HG03439 (cell line): ENCODE measurements at regions not wholly inside any gene's neighbourhood (a gene's known extent, or its start where the extent isn't known, plus 50 kb on each side); places are given as distances from the start of the nearest gene placed in this dataset.

Source experiments
- ATAC-seq: cut with Tn5 transposase; IDR thresholded peaks from one replicate; pipeline ENCODE4 v1.9.1; 2021; ENCODE audit warnings: mild to moderate bottlenecking, moderate library complexity; ENCODE audit not compliant: unreplicated experiment

DNA sequence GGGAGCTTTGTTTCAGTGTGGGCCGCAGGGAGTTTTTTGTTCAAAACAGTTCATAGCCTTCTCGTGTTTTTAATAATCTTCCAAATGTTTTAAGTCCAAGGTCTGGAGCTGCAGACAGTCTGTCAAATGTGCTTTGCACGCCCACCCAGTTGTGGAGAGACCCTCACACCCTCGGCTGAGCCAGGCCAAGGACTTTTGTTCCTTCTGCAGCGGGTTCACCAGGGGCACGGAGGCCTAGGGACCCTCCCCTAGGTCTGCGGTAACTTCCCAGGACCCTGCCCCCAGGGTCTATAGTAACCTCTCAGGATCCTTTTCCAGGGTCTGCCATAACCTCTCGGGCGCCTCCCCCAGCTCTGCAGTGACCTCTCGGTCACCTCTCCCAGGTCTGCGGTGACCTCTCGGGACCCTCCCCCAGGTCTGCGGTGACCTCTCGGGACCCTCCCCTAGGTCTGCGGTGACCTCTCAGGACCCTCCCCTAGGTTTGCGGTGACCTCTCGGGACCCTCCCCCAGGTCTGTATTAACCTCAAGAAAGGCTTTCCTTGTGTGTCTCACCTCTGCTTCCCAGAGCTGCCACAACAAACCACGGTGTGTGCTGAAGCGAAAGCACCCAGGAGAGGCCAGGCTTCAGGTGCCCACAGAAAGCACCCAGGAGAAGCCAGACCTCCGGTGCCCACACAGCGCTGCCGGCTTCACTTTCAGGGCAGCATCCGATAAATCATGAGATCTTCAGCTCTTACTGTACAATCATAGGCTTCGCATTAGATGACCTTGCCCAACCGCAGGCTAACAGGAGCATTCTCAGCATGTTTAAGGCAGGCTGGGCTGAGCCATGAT is 301.9 kb upstream of the SALL3 start:
- no peak for ATAC-seq

DNA sequence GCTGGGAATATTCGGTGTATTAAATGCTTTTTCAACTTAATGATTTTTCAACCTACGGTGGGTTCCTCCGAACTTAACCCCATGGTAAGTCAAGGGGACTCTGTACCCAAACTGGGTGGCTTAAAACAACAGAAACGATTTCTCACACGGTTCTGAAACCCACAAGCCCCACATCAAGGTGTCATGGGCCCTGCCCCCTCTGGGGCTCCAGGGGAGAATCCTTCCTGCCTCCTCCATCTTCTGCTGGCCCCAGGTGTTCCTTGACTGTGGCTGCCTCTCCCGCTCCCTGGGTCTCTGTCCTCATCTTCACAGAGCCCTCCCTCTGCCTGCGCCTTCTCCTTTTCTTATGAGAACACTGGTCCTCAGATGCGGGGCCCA is 301.3 kb upstream of the SALL3 start:
- ATAC-seq, result no peak

DNA sequence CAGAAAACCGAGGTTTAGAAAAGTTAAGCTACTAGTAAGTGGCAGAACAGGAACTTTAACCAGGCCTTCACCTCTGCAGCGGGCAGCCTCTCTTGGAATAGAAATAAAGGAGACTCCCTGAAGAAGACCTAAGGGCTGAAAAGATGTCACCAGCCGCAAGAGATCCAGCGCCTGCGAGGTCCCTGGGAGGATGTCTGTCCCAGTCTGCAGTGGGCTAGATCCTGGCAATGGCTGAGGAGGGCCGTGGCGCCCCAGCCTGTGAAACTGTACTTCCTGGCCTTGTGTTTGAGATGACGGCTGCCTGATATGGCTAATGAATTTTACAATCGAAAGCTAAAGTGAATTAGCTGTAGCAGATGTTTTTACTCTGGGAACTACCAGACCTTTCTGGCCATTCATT is 300.6 kb upstream of the SALL3 start:
- no peak for ATAC-seq

DNA sequence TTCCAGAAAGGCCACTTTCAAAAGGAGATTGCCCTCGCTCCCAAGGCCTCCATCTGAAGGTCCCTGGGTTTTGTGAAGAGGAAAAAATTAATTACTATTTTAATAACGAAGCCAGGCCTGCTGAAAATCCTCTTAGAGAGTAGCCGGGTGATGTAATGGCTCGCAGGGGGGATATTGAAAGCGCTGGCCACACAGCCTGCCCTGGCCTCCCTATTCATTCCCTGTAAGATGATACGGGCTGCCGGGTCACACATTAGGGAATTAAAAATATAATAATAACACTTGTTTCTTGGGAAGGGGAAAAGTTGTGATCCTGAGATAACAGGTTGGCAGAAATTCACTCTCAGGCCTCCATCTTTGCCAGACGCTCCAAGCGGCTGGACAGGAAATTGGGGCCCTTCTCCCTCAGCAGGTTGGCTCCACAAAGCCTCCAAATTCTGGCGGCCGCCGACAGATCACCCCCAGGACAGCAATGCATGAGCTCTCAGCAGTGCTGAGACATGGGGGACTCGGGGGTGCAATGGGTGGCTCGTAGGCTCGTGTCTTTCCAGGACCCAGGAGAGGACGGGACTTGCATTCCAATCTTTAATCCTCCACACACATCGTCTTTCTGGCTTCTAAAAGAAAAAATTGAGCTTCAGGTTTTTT is 299.9 kb upstream of the SALL3 start:
- ATAC-seq, result no peak

DNA sequence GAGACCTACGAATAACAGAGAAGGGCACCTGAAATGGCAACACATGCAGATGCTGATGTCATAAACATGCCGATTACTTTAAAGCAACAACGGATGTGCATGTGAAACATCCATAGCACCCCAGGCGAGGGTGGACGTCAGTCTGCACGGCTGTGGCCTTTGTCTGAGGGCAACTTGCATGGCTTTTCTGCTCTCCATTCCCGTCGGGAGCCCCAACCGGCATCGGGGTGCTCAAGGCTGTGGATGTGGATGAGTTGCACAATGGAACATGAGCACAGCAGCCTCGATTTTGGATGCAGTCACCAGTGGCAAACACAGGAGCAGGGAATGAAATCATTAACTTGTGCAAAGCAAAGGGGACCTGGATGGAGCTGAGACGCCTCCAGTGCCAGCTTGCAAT is 298.2 kb upstream of the SALL3 start:
- ATAC-seq, result no peak

DNA sequence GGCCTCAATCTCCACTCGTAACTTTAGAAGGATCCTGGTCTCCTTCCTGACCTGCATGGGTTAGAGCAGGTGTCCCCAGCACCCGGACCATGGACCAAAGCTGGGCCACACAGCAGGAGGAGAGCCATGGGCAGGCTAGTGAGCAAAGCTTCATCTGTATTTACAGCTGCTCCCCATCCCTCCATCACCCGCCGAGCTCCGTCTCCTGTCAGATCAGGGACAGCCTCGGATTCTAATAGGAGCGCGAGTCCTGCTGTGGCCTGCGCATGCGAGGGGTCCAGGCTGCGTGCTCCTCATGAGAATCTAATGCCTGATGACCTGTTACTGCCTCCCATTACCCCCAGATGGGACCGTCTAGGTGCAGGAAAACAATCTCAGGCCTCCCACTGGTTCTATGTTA is 297.7 kb upstream of the SALL3 start:
- no peak for ATAC-seq

DNA sequence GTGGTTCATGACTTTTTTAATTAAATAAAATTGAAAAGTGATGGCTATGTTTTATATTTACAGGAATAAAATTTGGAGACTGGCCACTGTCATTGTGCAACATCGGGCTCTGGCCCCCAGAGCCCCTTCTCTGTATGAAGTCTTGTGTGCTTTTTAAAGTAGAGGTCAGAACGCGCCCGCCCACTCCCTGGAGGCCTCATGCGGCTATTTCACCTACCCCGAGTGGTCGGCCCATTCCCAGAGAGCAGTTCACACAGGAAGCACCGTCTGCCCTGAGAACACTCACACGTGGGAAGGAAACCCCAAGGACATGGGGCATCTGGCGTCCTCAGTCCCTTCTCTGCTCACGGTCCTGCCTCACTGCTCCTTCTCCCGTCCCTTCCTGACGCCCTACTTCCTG is 296.9 kb upstream of the SALL3 start:
- no peak for ATAC-seq

DNA sequence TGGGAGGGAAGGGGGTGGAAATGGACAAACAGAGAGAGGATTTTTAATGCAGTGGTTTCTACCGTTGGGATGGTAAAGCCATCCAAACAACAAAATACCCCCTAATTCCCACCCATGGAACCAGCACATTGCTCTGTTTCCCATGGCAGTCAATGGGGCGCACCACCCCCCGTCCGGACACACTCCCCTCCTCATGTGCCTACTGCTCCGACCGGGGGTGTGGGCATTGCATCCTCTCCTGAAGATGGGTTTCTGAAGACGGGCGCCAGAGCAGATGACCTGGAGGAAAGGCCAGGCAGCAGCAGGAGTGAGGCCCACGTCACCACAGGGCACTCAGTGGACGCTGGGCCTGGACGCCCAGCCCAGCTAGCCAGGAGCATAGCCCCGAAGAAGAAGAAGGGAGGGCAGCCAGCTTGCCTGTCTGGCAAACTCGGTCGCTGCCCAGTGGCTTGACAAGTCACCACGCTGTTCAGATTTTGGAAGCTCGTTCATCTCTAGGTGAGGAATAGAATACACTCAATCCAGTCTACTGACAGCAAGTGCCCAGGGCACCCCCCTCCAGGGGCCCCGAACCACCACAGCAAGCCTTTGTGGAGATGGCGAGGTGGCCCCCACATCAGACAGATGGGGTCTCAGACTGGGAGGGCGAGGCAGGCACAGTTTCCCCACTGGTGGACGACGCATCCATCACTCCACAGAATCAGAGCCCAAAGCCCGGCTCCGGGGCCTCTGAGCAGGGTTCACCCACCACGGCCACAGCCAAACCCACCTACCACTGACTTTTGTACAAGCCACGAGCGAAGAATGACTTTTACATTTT is 296.2 kb upstream of the SALL3 start:
- ATAC-seq, result no peak

DNA sequence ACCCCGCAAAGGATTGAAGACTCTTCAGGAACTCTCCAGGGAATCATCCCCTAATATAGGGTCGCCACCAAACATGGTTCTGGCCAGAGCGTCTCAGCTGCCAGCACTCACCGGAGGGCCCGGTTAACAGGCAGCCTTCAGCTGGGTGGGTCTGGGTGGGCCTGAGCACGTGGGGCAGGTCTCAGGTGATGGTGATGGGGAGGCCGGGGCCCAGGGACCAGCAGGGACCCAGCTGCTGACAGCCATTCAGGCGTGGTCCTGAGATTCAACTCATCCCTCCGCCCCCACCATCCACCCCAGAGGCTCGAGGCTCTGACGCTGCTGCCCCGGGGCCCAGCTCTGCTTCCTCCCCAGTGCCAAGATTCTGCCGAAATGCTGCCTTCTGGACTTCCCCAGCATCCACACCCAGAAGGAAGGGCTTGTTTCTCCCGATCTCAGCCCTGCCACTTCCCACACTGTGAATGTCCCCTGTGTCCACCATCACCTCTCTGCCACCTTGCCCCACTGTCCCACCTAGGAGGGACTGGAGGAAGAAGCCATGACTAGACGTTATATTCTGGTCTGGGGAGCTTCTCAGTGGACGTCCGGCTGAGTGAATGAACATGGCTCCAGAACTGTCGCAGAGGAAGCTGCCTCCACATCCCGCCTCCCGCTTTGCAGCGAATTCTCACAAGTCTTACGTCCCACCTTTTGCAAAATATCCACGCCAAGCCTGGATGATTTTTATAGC is 294.2 kb upstream of the SALL3 start:
- no peak for ATAC-seq

DNA sequence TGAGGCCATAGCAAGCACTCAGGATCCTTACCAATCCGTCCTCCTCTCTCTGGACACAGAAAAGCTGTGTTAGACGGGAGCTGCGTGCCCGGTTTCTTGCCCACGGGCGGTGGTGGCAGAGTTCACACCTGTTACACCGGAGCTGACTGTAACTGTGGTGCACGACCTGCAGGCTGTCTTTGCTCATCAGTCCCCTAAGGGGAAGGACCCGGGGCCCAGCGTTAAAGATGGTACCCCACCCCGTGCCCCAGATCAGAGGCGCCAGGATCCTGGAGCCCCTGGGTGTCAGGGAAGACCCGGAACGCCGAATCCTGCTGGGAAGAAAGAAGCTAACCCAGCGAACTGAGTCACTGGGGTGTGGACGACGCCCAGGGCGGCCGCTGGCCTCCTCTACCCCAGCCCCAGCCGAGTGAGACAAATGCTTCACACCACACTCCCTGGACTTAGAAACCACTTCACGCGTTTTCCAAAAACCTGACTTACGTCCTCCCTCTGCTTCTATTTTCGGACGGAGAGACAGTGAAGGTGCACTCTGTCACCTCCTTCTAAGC is 293.6 kb upstream of the SALL3 start:
- no peak for ATAC-seq

DNA sequence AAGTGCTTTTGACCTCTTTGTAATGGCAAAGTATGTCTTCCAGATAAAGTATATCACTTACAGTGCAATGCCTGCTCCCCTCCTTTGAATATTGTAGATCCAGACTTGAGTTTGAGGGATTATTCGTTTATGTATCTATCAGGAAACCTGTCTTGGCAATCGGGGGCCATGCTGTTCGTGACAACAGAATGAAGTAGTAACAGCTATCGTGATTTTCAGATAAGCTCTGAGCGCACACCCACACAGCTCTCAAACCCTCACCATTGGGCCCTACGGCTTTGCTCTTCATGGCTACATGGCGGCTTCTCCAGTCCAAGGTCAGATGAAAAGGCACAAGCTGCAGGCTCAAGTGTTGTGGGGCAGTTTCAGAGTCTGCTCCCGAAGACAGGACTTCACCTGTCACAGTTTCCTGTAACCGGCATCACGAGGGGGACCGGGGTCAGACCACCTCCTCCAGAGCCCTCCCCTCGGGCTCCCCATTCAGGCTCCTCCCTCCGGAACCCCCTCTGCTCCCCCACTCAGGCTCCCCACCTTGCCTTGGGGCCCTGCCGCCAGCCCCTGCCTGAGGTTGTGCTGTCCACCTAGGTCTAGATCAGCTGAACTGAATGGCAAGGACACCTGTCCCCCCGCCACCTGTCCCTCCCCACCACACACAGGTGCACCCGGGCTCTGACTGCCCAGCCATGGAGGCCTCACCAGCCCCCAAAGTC is 292.5 kb upstream of the SALL3 start:
- ATAC-seq, result no peak

DNA sequence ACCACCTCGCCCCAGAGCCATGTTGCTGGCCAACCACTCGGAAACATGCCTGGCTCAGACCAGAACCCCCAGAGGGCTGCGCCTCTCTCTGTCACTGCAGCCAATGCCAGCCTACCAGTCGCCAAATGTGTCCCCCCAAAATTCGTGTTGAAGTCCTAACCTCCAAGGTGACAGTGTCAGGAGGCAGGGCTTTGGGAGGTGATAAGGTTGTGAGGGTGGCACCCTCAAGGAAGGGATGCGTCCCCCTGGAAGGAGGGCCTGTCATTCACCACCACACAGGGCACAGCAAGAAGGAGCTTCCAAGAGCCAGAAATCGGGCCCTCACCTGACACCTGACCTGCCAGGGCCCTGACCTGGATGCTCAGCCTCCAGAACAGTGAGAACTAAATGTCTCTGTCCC is 291.9 kb upstream of the SALL3 start:
- ATAC-seq, result no peak

DNA sequence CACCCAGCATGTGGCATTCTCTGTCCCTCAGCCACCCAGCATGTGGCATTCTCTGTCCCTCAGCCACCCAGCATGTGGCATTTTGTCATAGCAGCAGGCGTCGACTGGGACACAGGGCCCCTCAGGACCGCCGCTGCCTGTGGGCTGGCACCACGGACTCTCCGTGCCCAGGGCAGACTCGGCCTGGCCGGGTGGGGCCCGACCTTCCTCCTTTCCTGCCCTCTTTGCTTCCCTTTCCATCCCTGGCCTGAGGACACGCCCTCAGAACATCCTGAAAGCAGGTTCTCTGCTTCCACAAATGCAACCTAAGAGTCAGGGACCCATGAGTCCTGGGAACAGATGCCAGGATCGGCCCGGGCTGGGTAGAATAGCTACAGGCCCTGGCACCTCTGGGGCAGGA is 291.4 kb upstream of the SALL3 start:
- no peak for ATAC-seq

DNA sequence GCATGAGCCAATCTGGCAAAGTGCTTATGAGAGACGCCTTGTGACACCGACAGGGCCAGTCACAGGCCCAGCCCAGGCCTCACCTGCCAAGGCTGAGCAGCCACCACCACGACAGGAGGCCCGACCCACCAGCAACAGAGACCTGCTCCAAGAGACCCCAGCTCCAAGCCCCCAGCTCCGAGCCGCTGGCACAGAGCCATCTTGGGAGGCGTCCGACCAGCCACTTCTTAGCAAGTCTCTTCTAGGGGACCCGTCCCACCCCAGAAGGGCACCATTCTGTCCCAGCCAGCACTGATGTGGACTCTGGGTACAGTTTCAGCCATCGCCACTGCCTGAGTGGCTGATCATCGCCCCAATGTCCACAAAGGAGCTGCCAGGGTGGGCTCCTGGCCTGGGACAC is 290.7 kb upstream of the SALL3 start:
- no peak for ATAC-seq

DNA sequence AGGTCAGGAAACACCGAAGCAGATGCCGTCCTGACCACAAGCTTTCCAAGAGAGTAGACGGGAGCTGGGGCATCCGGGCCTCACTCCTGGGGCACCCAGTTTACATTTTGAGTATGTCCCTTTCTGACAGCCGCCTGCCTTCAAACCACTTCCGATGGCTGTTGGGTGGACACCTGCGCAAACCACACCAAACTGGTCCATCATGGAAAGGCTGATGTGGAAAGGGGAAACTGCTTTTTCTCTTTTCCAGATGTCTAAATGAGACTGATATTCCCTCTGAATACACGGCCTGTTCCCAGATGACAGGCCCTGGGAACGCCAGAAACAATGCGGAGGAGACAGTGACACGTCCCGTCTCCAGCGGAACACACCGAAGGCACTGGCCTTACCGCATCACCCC is 290.0 kb upstream of the SALL3 start:
- ATAC-seq, result no peak

DNA sequence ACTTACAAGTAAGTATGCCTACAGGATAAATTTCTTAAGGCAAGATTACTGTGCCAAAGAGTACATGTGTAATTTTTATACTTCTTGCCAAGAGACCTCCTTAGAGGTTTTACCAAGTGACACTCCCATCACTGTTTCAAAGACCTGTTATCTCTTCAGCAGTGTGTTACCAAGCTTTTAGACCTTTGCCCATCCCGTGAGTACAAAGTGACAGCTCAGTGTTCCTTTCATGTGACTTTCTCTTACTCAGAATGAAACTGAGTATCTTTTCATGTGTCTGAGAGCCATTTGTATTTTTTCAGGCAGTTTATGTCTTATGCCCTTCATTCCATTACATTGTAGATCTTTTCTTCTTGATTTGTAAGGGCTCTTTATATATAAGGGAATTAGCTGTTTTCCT is 287.5 kb upstream of the SALL3 start:
- no peak for ATAC-seq

DNA sequence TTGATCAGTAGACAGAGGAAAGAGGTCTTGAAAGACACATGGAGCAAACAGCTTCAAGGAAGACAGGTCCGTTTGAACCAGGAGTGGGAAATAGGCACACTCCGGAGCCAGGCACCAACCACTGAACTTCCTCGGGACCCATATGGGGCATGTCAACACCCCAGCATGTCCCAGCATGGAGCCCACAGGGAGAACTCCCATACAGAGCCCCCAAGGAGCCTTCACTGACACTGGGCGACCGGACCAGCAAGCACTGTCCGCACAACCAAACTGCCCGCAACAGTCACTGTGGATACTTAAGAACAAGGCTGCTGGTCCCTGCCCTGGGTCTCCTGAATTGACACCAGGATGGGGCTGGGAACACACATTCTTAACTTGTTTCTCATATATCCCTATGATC is 286.2 kb upstream of the SALL3 start:
- no peak for ATAC-seq

DNA sequence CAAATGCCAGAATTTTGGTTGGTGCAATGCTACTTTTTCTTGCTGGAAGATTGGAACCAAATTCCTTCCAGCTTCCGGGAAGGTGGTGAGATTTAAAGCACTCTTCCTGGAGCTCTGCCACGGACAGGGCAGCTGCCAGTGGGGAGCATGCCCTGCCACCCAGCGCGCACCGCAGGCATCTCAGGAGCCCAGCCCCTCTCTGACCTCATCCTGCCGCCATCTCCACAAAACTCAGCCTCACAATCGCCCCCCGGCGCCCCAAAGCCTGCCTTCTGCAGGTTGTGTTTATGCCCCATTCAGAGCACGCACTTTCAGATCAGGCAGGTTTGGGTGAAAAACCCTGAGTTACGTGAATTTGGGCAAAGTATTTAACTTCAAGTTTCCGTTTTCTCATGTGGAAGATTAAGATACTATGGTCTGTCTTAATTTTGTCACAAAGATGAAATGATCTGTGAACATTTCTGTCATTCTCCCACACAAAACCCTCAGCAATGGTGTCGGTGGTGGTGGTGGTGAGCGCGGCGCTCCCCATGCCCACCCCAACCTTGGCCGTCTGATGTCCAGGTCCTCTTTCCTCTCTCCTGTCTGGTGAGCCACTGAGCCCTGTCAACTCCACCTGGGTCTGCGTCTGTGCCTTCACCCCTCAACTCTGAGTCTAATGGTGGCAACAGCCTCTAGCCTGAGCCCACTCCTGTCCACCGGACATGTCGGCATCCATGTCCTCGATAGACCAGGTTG is 282.8 kb upstream of the SALL3 start:
- ATAC-seq, result no peak

DNA sequence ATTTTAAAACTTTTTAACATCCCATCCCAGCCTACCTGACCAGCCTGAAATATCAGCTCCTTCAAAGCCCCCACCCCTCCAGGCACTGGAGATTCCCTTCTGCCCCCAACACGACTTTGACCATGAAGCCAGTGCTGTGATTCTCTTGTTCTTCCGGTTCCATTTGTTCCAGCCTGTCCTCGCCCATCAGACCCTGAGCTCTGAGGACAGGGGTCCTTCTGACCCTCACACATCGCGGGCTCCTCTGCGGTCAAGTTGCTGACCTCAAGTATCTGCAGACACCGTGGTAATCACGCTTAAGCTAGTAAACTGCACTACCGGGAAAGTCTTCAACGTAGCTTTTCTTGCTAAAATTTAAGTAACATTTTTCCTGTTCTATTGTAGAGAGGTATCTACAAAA is 282.2 kb upstream of the SALL3 start:
- ATAC-seq, result no peak

DNA sequence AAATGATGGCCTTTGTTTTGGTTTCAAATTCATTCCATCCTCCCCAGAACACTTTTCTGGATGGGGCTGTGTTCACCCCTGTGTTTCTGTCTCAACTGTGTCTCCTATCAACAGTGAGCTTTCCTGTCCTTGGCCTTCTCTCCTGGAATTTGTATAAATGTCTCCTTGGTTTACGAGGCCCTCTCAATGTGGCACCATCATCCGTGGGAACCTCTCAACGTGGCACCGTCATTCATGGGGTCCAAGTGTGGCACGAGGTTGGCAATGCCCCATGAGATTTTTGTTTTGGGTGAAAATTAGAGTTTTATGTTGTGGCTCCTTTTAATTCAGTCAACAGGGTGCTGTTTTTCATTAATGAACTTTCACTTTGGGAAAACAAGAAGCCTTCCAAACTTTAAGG is 280.7 kb upstream of the SALL3 start:
- ATAC-seq, result no peak
